Neutrophil (primary cell): ENCODE measurements at regions not wholly inside any gene's neighbourhood (a gene's known extent, or its start where the extent isn't known, plus 50 kb on each side); places are given as distances from the start of the nearest gene placed in this dataset.

Experiments used
- H3K27ac ChIP-seq: fragments of 200-600 bp; sonication (generic); 2 replicates; pipeline ENCODE4 v1.5.1; 2016; ENCODE audit warnings: mild to moderate bottlenecking, moderate library complexity
- H3K27me3 ChIP-seq: fragments of 200-600 bp; sonication (generic); 2 replicates; pipeline ENCODE4 v1.6.0; 2016; ENCODE audit warnings: mild to moderate bottlenecking
- H3K36me3 ChIP-seq: fragments of 200-600 bp; sonication (generic); 2 replicates; pipeline ENCODE4 v1.5.1; 2017
- H3K4me1 ChIP-seq, 2 experiments: fragments of 200-600 bp in 1 of 2; sonication (generic) in 1 of 2; 1 replicate in 1 of 2; 2 replicates in 1 of 2; pipeline versions ENCODE4 v1.5.1 to v1.6.1; 2013 to 2016; ENCODE audit warnings: low read depth in 1 of 2, low read length in 1 of 2, mild to moderate bottlenecking in 1 of 2, moderate library complexity in 1 of 2; ENCODE audit not compliant: control insufficient read depth in 1 of 2, insufficient read depth in 1 of 2
- H3K4me3 ChIP-seq, 2 experiments: fragments of 200-600 bp in 1 of 2; sonication (generic) in 1 of 2; 1 replicate in 1 of 2; 2 replicates in 1 of 2; pipeline ENCODE4 v1.5.1; 2013 to 2016; ENCODE audit warnings: low read depth in 1 of 2, low read length in 1 of 2, mild to moderate bottlenecking in 1 of 2, moderate library complexity in 1 of 2
- H3K9me3 ChIP-seq: fragments of 200-600 bp; sonication (generic); 2 replicates; pipeline ENCODE4 v1.5.1; 2016
- TF ChIP-seq, protein P1 (sequence below): fragments of 200-600 bp; sonication (generic); IDR thresholded peaks from 2 replicates; pipeline ENCODE4 v1.5.1; 2016; ENCODE audit warnings: antibody characterized with exemption

DNA sequence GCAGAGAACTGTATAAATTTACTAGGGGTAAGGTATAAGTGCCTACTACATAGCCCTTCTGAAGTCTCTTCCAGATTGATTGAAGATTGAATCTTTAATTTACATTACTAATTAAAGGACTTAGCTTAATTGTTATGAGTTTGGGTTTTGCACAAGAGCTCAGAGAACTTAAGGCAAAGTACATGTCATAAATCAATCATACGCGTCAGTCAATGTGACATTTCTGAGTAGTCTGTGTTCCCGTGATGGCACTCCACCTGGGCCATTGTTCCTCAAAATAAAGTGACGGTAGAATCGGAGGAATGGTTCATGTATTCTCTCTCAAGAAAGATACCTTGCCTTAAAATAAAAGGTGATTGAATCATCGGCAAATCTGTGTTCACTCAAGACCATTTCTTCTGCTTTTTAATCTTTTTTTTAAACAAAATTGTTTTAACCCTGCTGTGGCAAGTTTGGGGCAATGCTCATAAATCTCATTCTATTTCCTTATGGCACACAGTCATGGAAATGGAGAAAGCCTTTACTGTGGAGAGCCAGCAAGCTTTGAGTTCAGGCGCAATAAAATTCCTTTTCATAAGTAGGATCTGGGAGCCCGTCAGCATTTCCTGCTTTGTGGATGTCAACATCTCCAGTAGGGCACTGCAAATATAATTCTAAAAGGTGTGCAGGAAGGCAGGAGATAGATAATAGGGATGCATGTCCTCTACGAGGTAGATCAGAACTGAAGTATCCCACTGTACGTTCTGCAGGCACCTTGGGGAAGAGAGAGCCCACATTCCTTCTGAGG lies 427.4 kb downstream of the GATA3 start:
- TF ChIP-seq, protein P1, sequence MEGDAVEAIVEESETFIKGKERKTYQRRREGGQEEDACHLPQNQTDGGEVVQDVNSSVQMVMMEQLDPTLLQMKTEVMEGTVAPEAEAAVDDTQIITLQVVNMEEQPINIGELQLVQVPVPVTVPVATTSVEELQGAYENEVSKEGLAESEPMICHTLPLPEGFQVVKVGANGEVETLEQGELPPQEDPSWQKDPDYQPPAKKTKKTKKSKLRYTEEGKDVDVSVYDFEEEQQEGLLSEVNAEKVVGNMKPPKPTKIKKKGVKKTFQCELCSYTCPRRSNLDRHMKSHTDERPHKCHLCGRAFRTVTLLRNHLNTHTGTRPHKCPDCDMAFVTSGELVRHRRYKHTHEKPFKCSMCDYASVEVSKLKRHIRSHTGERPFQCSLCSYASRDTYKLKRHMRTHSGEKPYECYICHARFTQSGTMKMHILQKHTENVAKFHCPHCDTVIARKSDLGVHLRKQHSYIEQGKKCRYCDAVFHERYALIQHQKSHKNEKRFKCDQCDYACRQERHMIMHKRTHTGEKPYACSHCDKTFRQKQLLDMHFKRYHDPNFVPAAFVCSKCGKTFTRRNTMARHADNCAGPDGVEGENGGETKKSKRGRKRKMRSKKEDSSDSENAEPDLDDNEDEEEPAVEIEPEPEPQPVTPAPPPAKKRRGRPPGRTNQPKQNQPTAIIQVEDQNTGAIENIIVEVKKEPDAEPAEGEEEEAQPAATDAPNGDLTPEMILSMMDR, result no peak
- Histone ChIP-seq H3K27ac (no peak overlapping the region), H3K4me1 (no peaks in the 10 kb centered on the region), H3K27me3 (peaks cover 8% of the 10 kb centered on the region), H3K9me3 (no peaks in the 10 kb centered on the region), H3K36me3 (no peaks in the 10 kb centered on the region), H3K4me3 (no peak overlapping the region)

DNA sequence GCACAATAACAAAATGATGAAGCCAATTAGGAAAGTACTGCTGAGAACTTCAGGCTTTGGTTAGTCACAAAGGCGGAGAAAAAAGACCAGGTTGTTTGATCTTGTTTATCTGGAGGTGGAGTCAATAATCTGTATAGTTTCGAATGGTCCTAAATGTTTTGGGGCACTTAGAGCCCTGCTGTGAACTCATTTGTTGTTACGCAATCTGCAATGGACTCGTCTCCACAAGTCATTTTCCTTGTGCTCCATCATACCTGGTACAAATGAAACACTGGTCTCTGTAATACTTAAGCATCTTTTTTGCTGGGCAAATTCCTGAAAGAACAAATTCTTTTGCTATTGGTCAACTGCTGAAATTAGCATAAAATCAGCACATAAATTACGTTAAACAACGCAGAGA lies 430.5 kb downstream of the GATA3 start:
- TF ChIP-seq, protein P1, result no peak
- H3K4me3 ChIP-seq, result no peak overlapping the region
- H3K9me3 ChIP-seq, result no peaks in the 10 kb centered on the region
- H3K27me3 ChIP-seq, result peaks cover 8% of the 10 kb centered on the region
- no peaks in the 10 kb centered on the region for H3K4me1 ChIP-seq
- H3K27ac ChIP-seq, result no peak overlapping the region
- no peaks in the 10 kb centered on the region for H3K36me3 ChIP-seq

DNA sequence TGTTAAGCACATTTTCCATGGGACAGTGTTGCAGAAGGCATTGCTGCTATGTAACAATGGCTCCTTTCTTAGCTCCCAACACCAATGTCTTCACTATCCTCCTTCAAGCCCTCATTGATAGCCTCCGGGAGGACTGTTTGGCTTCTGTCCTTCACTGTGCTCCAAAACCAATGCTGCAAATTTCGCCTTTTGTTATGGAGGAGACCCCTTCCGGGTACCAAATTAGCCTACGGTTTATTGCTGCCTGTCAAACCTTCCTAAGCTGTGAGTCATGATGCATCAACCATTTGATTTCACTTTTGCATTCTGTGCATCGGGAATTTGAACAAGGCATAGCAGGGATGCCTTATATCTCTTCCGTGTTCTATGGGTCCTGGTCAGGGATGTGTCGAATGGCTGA lies 432.9 kb downstream of the GATA3 start:
- TF ChIP-seq, protein P1, result no peak
- Histone ChIP-seq H3K4me3 (no peak overlapping the region), H3K36me3 (no peaks in the 10 kb centered on the region), H3K4me1 (no peaks in the 10 kb centered on the region), H3K27ac (no peak overlapping the region), H3K27me3 (no peaks in the 10 kb centered on the region), H3K9me3 (no peaks in the 10 kb centered on the region)

DNA sequence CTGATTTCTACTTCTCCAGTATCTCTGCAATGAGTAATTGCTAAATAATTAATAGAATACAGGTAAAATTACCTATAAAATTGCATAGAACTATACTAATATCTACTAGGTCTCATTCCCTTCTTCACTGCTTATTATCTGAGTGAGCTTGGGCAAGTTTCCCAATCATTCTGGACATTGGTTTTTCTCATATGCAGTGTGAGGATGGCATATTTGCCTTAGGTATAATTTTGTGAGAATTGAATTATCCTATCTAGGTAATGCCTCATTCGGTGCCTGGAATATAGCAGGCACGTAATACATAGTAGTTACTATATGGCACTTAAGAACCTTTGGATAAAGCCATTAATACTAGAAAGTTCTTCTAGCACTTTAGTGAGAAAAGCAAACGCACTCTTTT lies 434.7 kb downstream of the GATA3 start:
- Histone ChIP-seq H3K9me3 (no peaks in the 10 kb centered on the region), H3K27me3 (no peaks in the 10 kb centered on the region), H3K27ac (no peak overlapping the region), H3K4me1 (no peaks in the 10 kb centered on the region), H3K4me3 (no peak overlapping the region), H3K36me3 (no peaks in the 10 kb centered on the region)
- TF ChIP-seq, protein P1, result no peak

DNA sequence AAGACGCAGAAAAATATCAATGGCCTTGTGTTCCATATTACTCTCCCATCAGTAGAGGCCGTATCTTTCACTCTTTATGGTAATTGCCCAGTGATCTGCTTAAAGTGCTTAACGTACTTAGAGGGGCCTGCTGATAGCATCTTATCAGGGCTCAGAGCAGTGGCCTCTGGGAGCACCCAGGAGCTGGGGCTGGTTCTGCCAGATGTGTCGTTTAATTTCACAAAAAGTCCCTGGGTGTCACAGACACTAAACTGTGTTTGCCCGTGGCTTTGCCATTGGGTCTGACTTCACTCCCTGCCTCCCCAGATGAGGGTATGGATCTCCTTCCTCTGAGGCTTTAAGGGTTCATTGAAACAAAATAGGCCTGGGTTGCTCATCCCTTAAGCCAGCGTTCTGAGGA lies 435.3 kb downstream of the GATA3 start:
- H3K27me3 ChIP-seq, result no peaks in the 10 kb centered on the region
- H3K9me3 ChIP-seq, result no peaks in the 10 kb centered on the region
- H3K27ac ChIP-seq, result no peak overlapping the region
- H3K4me1 ChIP-seq, result no peaks in the 10 kb centered on the region
- H3K36me3 ChIP-seq, result no peaks in the 10 kb centered on the region
- no peak overlapping the region for H3K4me3 ChIP-seq
- TF ChIP-seq, protein P1, result no peak
